ENCODE measurements at regions not wholly inside any gene's neighbourhood (a gene's known extent, or its start where the extent isn't known, plus 50 kb on each side); places are given as distances from the start of the nearest gene placed in this dataset.

DNA sequence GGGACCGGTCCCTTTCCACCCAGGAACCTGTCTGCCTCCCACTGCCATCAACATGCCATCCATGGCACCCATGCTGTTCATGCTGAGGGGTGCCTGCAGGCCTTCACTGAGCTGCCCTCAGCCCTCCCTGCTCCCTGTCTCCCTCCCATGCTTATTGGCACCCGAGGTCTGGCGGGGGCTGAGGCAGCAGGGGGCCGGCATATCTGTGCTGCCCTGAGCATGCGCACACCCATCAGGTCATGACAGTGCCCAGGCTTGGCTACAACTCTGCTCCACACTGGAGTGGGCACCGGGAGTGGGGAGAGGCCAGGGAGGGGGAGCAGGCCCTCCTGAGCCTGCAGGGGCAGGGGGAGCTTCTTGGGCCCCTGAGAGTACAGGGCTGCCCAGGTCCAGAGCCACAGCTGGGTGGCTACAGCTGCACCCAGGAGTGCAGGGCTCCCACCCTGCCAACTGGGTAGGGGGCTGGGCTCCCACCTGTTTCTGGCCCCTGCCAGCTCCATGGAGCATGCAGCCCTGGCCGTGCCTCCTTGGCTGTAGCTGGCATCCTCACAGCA lies 395.8 kb upstream of the DMD start:
- Histone ChIP-seq H3K4me1 (no peaks in the 10 kb centered on the region), H3K9me3 (replicated peaks in 1 of 11) (peaks cover 11 to 20% (median 15%) of the 10 kb centered on the region in 11 experiments; a peak in 17 of 22 replicates), H3K27ac (no peak overlapping the region), H3K9ac (no peak overlapping the region), H4K20me1 (0 out of 22 replicates have a peak, but pooled peaks cover 0 to 9% (median 0%) of the 10 kb centered on the region in 11 experiments), H3K4me3 (no peak overlapping the region), H3K36me3 (peaks cover 0 to 7% (median 0%) of the 10 kb centered on the region in 11 experiments; a peak in 1 of 22 replicates), H3K4me2 (no peak overlapping the region), H3K27me3 (peaks cover 52 to 95% (median 88%) of the 10 kb centered on the region in 11 experiments)
- no peak for TF ChIP-seq Cebpa-rat (IDR thresholded peaks at IDR 0.05)

DNA sequence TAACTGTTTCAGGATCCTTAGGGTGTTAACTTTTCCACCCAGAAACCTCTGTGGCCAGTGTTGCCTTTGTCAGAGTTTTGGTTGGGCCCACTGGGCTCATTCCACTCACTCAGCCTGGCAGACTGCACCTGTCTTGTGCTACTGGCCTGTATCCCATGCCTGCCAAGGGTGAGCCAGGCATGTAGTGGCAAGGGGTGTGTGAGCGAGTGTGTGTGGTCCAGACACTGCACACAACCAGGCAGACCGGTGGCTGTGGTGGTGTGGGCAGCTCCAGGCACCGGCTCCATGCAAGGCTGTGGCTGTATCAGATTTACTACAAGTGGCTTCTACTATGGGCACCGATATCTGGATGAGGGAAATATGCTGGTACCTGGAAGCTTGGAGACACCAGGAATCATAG lies 394.6 kb upstream of the DMD start:
- no peak overlapping the region for H3K27ac ChIP-seq
- H3K4me2 ChIP-seq, result no peak overlapping the region
- H4K20me1 ChIP-seq, result 0 out of 22 replicates have a peak, but pooled peaks cover 0 to 4% (median 0%) of the 10 kb centered on the region in 11 experiments
- H3K4me1 ChIP-seq, result no peaks in the 10 kb centered on the region
- H3K36me3 ChIP-seq, result peaks cover 0 to 7% (median 0%) of the 10 kb centered on the region in 11 experiments; a peak in 1 of 22 replicates
- peaks cover 43 to 93% (median 84%) of the 10 kb centered on the region in 11 experiments for H3K27me3 ChIP-seq
- no peak for TF ChIP-seq Cebpa-rat (IDR thresholded peaks at IDR 0.05)
- no peak overlapping the region for H3K9ac ChIP-seq
- H3K4me3 ChIP-seq, result no peak overlapping the region
- H3K9me3 ChIP-seq (replicated peaks in 1 of 11), result peaks cover 11 to 20% (median 15%) of the 10 kb centered on the region in 11 experiments; a peak in 17 of 22 replicates

DNA sequence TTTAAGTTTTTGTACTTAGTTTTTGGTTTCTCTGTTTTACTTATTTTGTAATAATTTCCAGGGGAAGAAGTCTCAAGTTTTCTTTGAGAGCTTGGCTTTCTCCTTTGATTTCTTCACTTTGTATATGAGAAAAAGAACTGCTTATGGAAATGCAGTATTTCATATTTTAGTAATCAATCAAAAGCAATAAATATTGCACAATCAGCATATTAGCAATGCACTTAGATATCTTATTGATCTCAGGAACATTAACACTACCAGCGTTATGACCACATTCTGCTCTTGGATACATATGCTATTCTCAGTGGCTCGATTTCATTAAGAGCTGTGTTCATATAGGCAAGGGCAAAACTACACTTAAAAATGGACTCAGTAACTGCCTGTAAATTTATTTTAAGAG lies 381.0 kb upstream of the DMD start:
- H3K36me3 ChIP-seq, result no peaks in the 10 kb centered on the region
- no peaks in the 10 kb centered on the region for H3K4me1 ChIP-seq
- H3K27me3 ChIP-seq, result peaks cover 49 to 95% (median 78%) of the 10 kb centered on the region in 11 experiments
- no peaks in the 10 kb centered on the region for H3K9me3 ChIP-seq (replicated peaks in 1 of 11)
- H3K4me3 ChIP-seq, result no peak overlapping the region
- TF ChIP-seq Cebpa-rat (IDR thresholded peaks at IDR 0.05), result no peak
- no peak overlapping the region for H3K27ac ChIP-seq
- no peak overlapping the region for H3K4me2 ChIP-seq
- 0 out of 22 replicates have a peak, but pooled peaks cover 0 to 6% (median 0%) of the 10 kb centered on the region in 11 experiments for H4K20me1 ChIP-seq
- no peak overlapping the region for H3K9ac ChIP-seq

DNA sequence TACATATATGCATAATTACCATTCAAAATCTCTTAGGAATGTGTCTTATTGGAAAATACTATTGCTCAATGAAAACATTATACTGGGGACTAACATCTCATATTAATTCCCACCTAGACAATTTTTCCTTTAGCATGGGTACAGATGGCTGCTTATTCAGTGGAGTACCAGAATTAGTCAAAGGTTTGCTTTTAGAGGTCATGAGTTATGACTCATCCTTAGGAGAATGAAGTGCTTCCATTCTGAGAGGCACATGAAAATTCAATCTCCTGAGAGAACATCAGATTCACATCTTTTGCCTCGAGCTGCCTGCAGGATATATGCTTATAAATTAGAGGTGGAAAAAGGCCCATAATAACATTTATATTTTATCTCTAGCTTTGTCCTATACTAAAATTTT lies 378.0 kb upstream of the DMD start:
- H4K20me1 ChIP-seq, result peaks cover 0 to 6% (median 0%) of the 10 kb centered on the region in 11 experiments; a peak in 1 of 22 replicates
- H3K4me3 ChIP-seq, result no peak overlapping the region
- H3K9me3 ChIP-seq (replicated peaks in 1 of 11), result no peaks in the 10 kb centered on the region
- no peak overlapping the region for H3K4me2 ChIP-seq
- no peak for TF ChIP-seq Cebpa-rat (IDR thresholded peaks at IDR 0.05)
- no peak overlapping the region for H3K9ac ChIP-seq
- no peaks in the 10 kb centered on the region for H3K36me3 ChIP-seq
- H3K27me3 ChIP-seq, result peaks cover 65 to 97% (median 90%) of the 10 kb centered on the region in 11 experiments
- no peak overlapping the region for H3K27ac ChIP-seq
- H3K4me1 ChIP-seq, result no peaks in the 10 kb centered on the region

DNA sequence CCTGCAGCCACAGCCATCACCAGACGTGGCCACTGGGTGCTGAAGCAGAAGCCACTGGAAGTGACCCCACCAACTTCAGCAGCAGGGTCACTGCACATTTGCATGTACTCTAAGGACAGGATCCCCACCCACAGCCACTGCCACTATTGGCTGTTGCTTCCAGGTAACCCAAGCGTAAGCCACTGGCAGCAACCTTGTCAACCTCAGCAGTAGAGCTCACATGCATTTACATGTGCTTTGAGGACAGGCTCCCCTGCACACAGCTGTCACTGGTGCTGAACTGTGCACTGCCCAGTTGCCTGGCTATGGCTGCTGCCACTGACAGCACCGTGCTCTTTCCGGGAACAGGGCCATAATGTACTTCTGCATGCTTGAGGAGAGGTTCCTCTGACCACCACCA lies 332.4 kb upstream of the DMD start:
- Histone ChIP-seq H3K27me3 (peaks cover 44 to 97% (median 90%) of the 10 kb centered on the region in 11 experiments), H3K27ac (no peak overlapping the region), H3K9me3 (replicated peaks in 1 of 11) (peaks cover 0 to 6% (median 0%) of the 10 kb centered on the region in 11 experiments; a peak in 2 of 22 replicates), H3K4me1 (no peaks in the 10 kb centered on the region), H4K20me1 (peaks cover 0 to 4% (median 0%) of the 10 kb centered on the region in 11 experiments; a peak in 3 of 22 replicates), H3K9ac (no peak overlapping the region), H3K4me2 (no peak overlapping the region), H3K4me3 (no peak overlapping the region), H3K36me3 (no peaks in the 10 kb centered on the region)
- no peak for TF ChIP-seq Cebpa-rat (IDR thresholded peaks at IDR 0.05)

Measured in BLaER1 treated with 17β-estradiol and CSF1 and Interleukin-3, amounts not matched to agents 10 nM and 100 nM (cell line).